Adrenal gland (tissue), 9 donors: ENCODE measurements at regions not wholly inside any gene's neighbourhood (a gene's known extent, or its start where the extent isn't known, plus 50 kb on each side); places are given as distances from the start of the nearest gene placed in this dataset.

Experiments used
- DNase-seq, 7 donors: peaks; one replicate each; pipeline ENCODE4 v3.0.0-alpha.2; 2019 to 2020
- H3K27ac ChIP-seq, 5 donors: fragments of 200-600 bp; sonication (generic) in 4 of 5; 1 replicate in 3 of 5; 2 replicates in 2 of 5; pipeline versions ENCODE4 v1.5.1 to v1.8.0; 2016 to 2020; ENCODE audit warnings: mild to moderate bottlenecking in 1 of 5
- H3K27me3 ChIP-seq: fragments of 200-600 bp; 2 replicates; pipeline ENCODE4 v1.8.0; 2021
- H3K36me3 ChIP-seq, 2 donors: fragments of 200-600 bp; replicated peaks in 1 of 2; 1 replicate in 1 of 2; 2 replicates in 1 of 2; pipeline versions ENCODE4 v1.5.1 to v1.8.0; 2018 to 2022
- H3K4me1 ChIP-seq, 2 donors: fragments of 200-600 bp; replicated peaks in 1 of 2; 1 replicate in 1 of 2; 2 replicates in 1 of 2; pipeline versions ENCODE4 v1.5.1 to v1.8.0; 2018 to 2021
- H3K4me3 ChIP-seq, 4 donors: fragments of 200-600 bp; sonication (generic) in 3 of 4; one replicate each; pipeline ENCODE4 v1.5.1; 2016 to 2018
- H3K9me3 ChIP-seq, 3 donors: fragments of 200-600 bp; sonication (generic) in 1 of 3; replicated peaks in 1 of 3; 1 replicate in 2 of 3; 2 replicates in 1 of 3; pipeline versions ENCODE4 v1.5.1 to v1.8.0; 2016 to 2021
- CTCF ChIP-seq, 6 experiments: fragments of 450-650 bp in 4 of 6; fragments of 200-600 bp in 2 of 6; sonication (generic) in 1 of 6; IDR thresholded peaks; 1 replicate in 5 of 6; 2 replicates in 1 of 6; pipeline versions ENCODE4 v1.5.1 to v1.8.0; 2016 to 2021; ENCODE audit warnings: antibody characterized with exemption in 6 of 6, mild to moderate bottlenecking in 2 of 6, moderate library complexity in 1 of 6
- POLR2A ChIP-seq, 2 donors: fragments of 450-650 bp; IDR thresholded peaks; one replicate each; pipeline ENCODE4 v1.6.1; 2017; ENCODE audit warnings: antibody characterized with exemption in 2 of 2, mild to moderate bottlenecking in 2 of 2, moderate library complexity in 1 of 2
- WGBS, 4 donors: extraction: QIAGEN DNeasy Blood & Tissue Kit in 2 of 4; methylation state at CpG; one replicate each; pipeline versions ENCODE4 v1.1.5 to v1.1.7; 2013 to 2017; 5-methylcytosine and 5-hydroxymethylcytosine counted together
- intact Hi-C, 2 donors: fragments of 100-400 bp; cut with DNase I; formaldehyde crosslinking; loops; one replicate each; pipeline versions ENCODE4 v1.14.1 to v1.15.0; 2022 to 2023
- donor health status: healthy with polysubstance abuse.
- donor health status: Bipolar disorder and iron deficiency.
- donor health status: DM: yes; HTN: yes; CAD: no.
- donor health status: DM: no; HTN: no; CAD: no.
- donor health status: DM: no; HTN: no; CAD: no.

DNA sequence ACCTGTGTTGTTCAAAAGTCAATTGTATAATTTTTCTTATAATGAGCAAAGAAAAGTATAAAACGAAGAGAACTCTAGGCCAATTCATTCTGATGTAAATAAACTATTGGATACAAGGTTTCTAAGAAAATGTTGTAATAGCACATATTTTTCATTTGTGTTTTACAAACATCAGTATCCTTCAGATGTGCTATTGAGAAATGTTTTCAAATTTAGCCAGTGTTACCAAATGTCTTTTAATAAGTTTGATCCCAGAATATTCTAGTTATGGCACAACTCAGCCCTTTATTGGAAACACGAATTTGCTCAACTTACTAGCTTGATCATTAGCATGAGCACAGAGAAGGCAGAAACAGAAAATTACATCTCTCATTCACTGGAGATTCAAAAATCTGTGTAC, 319.3 kb downstream of the IL15 start:
- 62 to 70% (median 63%) methylated on average over 2 of the region's 2 CpGs for WGBS, 4 donors
- intact Hi-C loops = no loop called here

GRCh38 chr4:141957416-141957815, 321.0 kb downstream of the IL15 start:
- Histone ChIP-seq H3K27me3 (no peaks in the 10 kb centered on the region), H3K9me3 (no peaks in the 10 kb centered on the region), H3K4me3 (no peak overlapping the region), H3K36me3 (no peaks in the 10 kb centered on the region), H3K4me1 (no peaks in the 10 kb centered on the region), H3K27ac (no peak overlapping the region)
- 83 to 93% (median 90%) methylated on average over 4 of the region's 4 CpGs for WGBS, 4 donors
- no peak for DNase-seq
- TF ChIP-seq POLR2A (IDR thresholded peaks at IDR 0.05) = no peak
- intact Hi-C loops = no loop called here

More for the DNA sequence above, 319.3 kb downstream of the IL15 start:
- DNase-seq = no peak
- no peaks in the 10 kb centered on the region for H3K4me1 ChIP-seq
- H3K9me3 ChIP-seq = no peaks in the 10 kb centered on the region
- no peak overlapping the region for H3K27ac ChIP-seq
- no peak overlapping the region for H3K4me3 ChIP-seq
- H3K36me3 ChIP-seq = no peaks in the 10 kb centered on the region
- H3K27me3 ChIP-seq = no peaks in the 10 kb centered on the region
- TF ChIP-seq POLR2A (IDR thresholded peaks at IDR 0.05) = no peak
- no peak for TF ChIP-seq CTCF (IDR thresholded peaks at IDR 0.05)

GRCh38 chr4:141962486-141962885, 326.1 kb downstream of the IL15 start:
- Histone ChIP-seq H3K9me3 (no peaks in the 10 kb centered on the region), H3K36me3 (no peaks in the 10 kb centered on the region), H3K4me1 (no peaks in the 10 kb centered on the region), H3K27me3 (no peaks in the 10 kb centered on the region), H3K4me3 (no peak overlapping the region), H3K27ac (no peak overlapping the region)
- TF ChIP-seq CTCF (IDR thresholded peaks at IDR 0.05) (no peak), POLR2A (IDR thresholded peaks at IDR 0.05) (no peak)
- intact Hi-C loops = no loop called here
- no peak for DNase-seq
- WGBS, 4 donors = 73 to 81% (median 79%) methylated on average over 1 of the region's 1 CpG; no CpG with 5 or more reads in 1 of the 4 donors

GRCh38 chr4:141971869-141972268, 335.5 kb downstream of the IL15 start:
- no peaks in the 10 kb centered on the region for H3K9me3 ChIP-seq
- H3K4me3 ChIP-seq = no peak overlapping the region
- intact Hi-C loops = no loop called here
- TF ChIP-seq CTCF (IDR thresholded peaks at IDR 0.05) (no peak), POLR2A (IDR thresholded peaks at IDR 0.05) (no peak)
- no peak for DNase-seq
- no peaks in the 10 kb centered on the region for H3K4me1 ChIP-seq
- no peak overlapping the region for H3K27ac ChIP-seq
- H3K27me3 ChIP-seq = no peaks in the 10 kb centered on the region
- WGBS, 4 donors = 63 to 74% (median 68%) methylated on average over 3 of the region's 3 CpGs
- H3K36me3 ChIP-seq = no peaks in the 10 kb centered on the region

DNA sequence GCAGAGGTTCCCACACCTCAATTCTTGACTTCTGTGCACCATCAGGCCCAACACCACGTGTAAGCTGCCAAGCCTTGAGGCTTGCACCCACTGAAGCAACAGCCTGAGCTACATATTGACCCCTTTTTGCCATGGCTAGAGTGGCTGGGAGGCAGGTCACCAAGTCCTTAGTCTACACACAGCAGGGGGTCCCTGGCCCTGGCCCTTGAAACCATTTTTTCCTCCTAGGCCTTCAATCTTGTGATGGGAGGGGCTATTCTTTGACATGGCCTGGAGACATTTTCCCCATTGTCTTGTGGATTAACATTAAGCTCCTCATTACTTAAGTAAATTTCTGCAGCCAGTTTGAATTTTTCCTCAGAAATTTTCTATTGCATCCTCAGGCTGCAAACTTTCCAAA, 336.6 kb downstream of the IL15 start:
- Histone ChIP-seq H3K36me3 (no peaks in the 10 kb centered on the region), H3K27ac (no peak overlapping the region), H3K27me3 (no peaks in the 10 kb centered on the region), H3K4me3 (no peak overlapping the region), H3K4me1 (no peaks in the 10 kb centered on the region), H3K9me3 (no peaks in the 10 kb centered on the region)
- 58 to 64% (median 59%) methylated on average over 1 of the region's 1 CpG for WGBS, 4 donors
- DNase-seq = no peak
- TF ChIP-seq CTCF (IDR thresholded peaks at IDR 0.05) = no peak
- TF ChIP-seq POLR2A (IDR thresholded peaks at IDR 0.05) = no peak
- intact Hi-C loops = no loop called here
